GM12878 (cell line): ENCODE measurements at regions not wholly inside any gene's neighbourhood (a gene's known extent, or its start where the extent isn't known, plus 50 kb on each side); places are given as distances from the start of the nearest gene placed in this dataset.

Experiments
- ATAC-seq: fragments of 200-7000 bp; cut with Tn5 transposase; 3 replicates; pipeline ENCODE4 v1.9.1; 2020; ENCODE audit warnings: mild to moderate bottlenecking, moderate library complexity
- BruUV-seq: library from RNA; stranded (reverse); fragments of 400-500 nt; replicated peaks from 2 replicates; lab custom pipeline; 2021; lab: Mats Ljungman, UMichigan
- CTCF ChIA-PET: fragments of 300-600 bp; sonication (Branson Sonifier 250); formaldehyde crosslinking; extraction: SDS; loops from one replicate; lab custom pipeline; 2021; ENCODE audit warnings: inconsistent platforms; lab: Yijun Ruan, JAX
- POLR2A ChIA-PET: fragments of 350-600 bp; formaldehyde crosslinking; extraction: SDS; loops from one replicate; lab custom pipeline; 2021; ENCODE audit warnings: inconsistent platforms; lab: Charles Lee
- RAD21 ChIA-PET: fragments of 300-600 bp; sonication (Branson Sonifier 250); formaldehyde crosslinking; loops from one replicate; lab custom pipeline; 2023; ENCODE audit warnings: antibody characterized with exemption; ENCODE audit not compliant: unreplicated experiment; lab: Charles Lee
- SMC1A ChIA-PET: fragments of 300-600 bp; sonication (Branson Sonifier 250); formaldehyde crosslinking; loops from one replicate; lab custom pipeline; 2023; ENCODE audit not compliant: unreplicated experiment, uncharacterized antibody; lab: Charles Lee
- DNase-seq: peaks from one replicate; pipeline ENCODE4 v3.0.0-alpha.2; 2011; ENCODE audit warnings: low read depth, low spot score
- FAIRE-seq: peaks from 3 replicates; lab custom pipeline; 2011; peaks lifted over from hg19 to GRCh38; lab: Jason Lieb, UNC
- H2AFZ ChIP-seq: 2 replicates; pipeline ENCODE4 v1.6.0; 2011; ENCODE audit warnings: low read depth, low read length, control low read depth; ENCODE audit not compliant: control insufficient read depth
- H3K27ac ChIP-seq: 2 replicates; pipeline ENCODE4 v1.5.1; 2011; ENCODE audit warnings: control low read depth; ENCODE audit not compliant: control insufficient read depth, insufficient read depth
- H3K27me3 ChIP-seq, 2 experiments: replicated peaks in 1 of 2; 2 replicates each; pipeline versions ENCODE4 v1.6.0 to v1.6.1; 2011; ENCODE audit warnings: low read length in 1 of 2; ENCODE audit not compliant: control insufficient read depth in 2 of 2, insufficient read depth in 2 of 2
- H3K36me3 ChIP-seq, 2 experiments: 2 replicates each; pipeline ENCODE4 v1.5.1; 2011; ENCODE audit warnings: low read length in 1 of 2; ENCODE audit not compliant: control insufficient read depth in 2 of 2, insufficient read depth in 2 of 2
- H3K4me1 ChIP-seq: 2 replicates; pipeline ENCODE4 v1.6.1; 2011; ENCODE audit warnings: mild to moderate bottlenecking, low read length, moderate library complexity, mixed read lengths; ENCODE audit not compliant: control insufficient read depth, insufficient read depth
- H3K4me2 ChIP-seq: 2 replicates; pipeline ENCODE4 v1.6.0; 2011; ENCODE audit warnings: control low read depth; ENCODE audit not compliant: control insufficient read depth, insufficient read depth
- H3K4me3 ChIP-seq: fragments of 200-600 bp; sonication (generic); 2 replicates; pipeline ENCODE4 v1.5.1; 2016
- H3K79me2 ChIP-seq: 2 replicates; pipeline ENCODE4 v1.6.0; 2011; ENCODE audit warnings: low read length; ENCODE audit not compliant: control insufficient read depth, insufficient read depth
- H3K9ac ChIP-seq: 2 replicates; pipeline ENCODE4 v1.8.0; 2011; ENCODE audit warnings: low read length, control low read depth, mixed read lengths; ENCODE audit not compliant: control insufficient read depth, insufficient read depth
- H3K9me3 ChIP-seq: replicated peaks from 3 replicates; pipeline ENCODE4 v1.5.1; 2011; ENCODE audit warnings: mild to moderate bottlenecking, low read length; ENCODE audit not compliant: control insufficient read depth, insufficient read depth
- H4K20me1 ChIP-seq: 2 replicates; pipeline ENCODE4 v1.6.0; 2011; ENCODE audit not compliant: control insufficient read depth, insufficient read depth
- CUX1 ChIP-seq: IDR thresholded peaks from 2 replicates; pipeline ENCODE4 v1.6.1; 2012; ENCODE audit warnings: improper control_type of control experiment, low read depth, low read length; ENCODE audit not compliant: insufficient replicate concordance
- E2F8 ChIP-seq: fragments of 450-650 bp; IDR thresholded peaks from 2 replicates; pipeline ENCODE4 v1.6.1; 2018; ENCODE audit warnings: mild to moderate bottlenecking, low read depth, moderate library complexity; ENCODE audit not compliant: partially characterized antibody
- ETV6 ChIP-seq, 2 experiments: fragments of 450-650 bp in 1 of 2; IDR thresholded peaks in 1 of 2; conservative IDR thresholded peaks in 1 of 2; 2 replicates each; pipeline ENCODE4 v1.6.1; 2014; ENCODE audit warnings: antibody characterized with exemption in 1 of 2, borderline replicate concordance in 1 of 2, low read depth in 1 of 2, mild to moderate bottlenecking in 1 of 2, moderate library complexity in 1 of 2
- MLLT1 ChIP-seq: fragments of 450-650 bp; IDR thresholded peaks from 2 replicates; pipeline ENCODE4 v1.6.1; 2016; ENCODE audit warnings: mild to moderate bottlenecking
- NFXL1 ChIP-seq: fragments of 450-650 bp; IDR thresholded peaks from 2 replicates; pipeline ENCODE4 v1.6.1; 2017; ENCODE audit warnings: antibody characterized with exemption, mild to moderate bottlenecking, borderline replicate concordance
- NFYB ChIP-seq: IDR thresholded peaks from 2 replicates; pipeline ENCODE4 v1.6.1; 2011; ENCODE audit warnings: low read depth, mild to moderate bottlenecking, low read length, improper control_type of control experiment, moderate library complexity; ENCODE audit not compliant: insufficient read depth
- SRF ChIP-seq, 2 experiments: IDR thresholded peaks; 2 replicates each; pipeline ENCODE4 v1.6.1; 2011; ENCODE audit warnings: low read depth in 2 of 2, low read length in 2 of 2, mild to moderate bottlenecking in 1 of 2, moderate library complexity in 1 of 2
- USF1 ChIP-seq: IDR thresholded peaks from 2 replicates; pipeline ENCODE4 v1.6.1; 2011; ENCODE audit warnings: borderline replicate concordance, low read depth, mild to moderate bottlenecking, moderate library complexity, mixed read lengths, low read length; ENCODE audit not compliant: insufficient read depth; ENCODE audit errors: extremely low read length
- YBX1 ChIP-seq: fragments of 450-650 bp; IDR thresholded peaks from 2 replicates; pipeline ENCODE4 v1.6.1; 2016; ENCODE audit warnings: antibody characterized with exemption
- YY1 ChIP-seq: IDR thresholded peaks from 2 replicates; pipeline ENCODE4 v1.6.1; 2011; ENCODE audit warnings: low read depth, mild to moderate bottlenecking, low read length
- ZNF622 ChIP-seq: fragments of 450-650 bp; IDR thresholded peaks from 2 replicates; pipeline ENCODE4 v1.6.1; 2017; ENCODE audit warnings: mild to moderate bottlenecking, inconsistent platforms
- in situ Hi-C: fragments of 300-500 bp; cut with MboI; formaldehyde crosslinking; loops from 9 replicates; pipeline ENCODE4 v1.14.3; 2018; ENCODE audit warnings: mixed read lengths
- intact Hi-C: fragments of 100-400 bp; cut with micrococcal nuclease; formaldehyde crosslinking; loops from one replicate; pipeline ENCODE4 v1.14.2; 2022; ENCODE audit not compliant: unreplicated experiment

- Histone ChIP-seq H3K4me3 (no peak overlapping the region), H3K27ac (no peak overlapping the region), H3K9me3 (no peaks in the 10 kb centered on the region), H3K27me3 (no peaks in the 10 kb centered on the region), H3K4me2 (no peak overlapping the region), H3K36me3 (no peaks in the 10 kb centered on the region), H3K9ac (no peak overlapping the region), H4K20me1 (no peaks in the 10 kb centered on the region), H3K79me2 (no peaks in the 10 kb centered on the region), H2AFZ (no peak overlapping the region), H3K4me1 (no peaks in the 10 kb centered on the region)
- ChIA-PET POLR2A (no interaction called here), SMC1A (no interaction called here), RAD21 (no interaction called here), CTCF (interaction anchor here (0.7 kb wide), 1 partner anchor 682 kb away, joined by 3 read pairs; no protein-coding TSS in a partner anchor)
- BruUV-seq = no TSS peak
- ATAC-seq (no peak), DNase-seq (no peak), FAIRE-seq (no peak)
- in situ Hi-C loops = no loop called here
- intact Hi-C loops = no loop called here
- no peak for TF ChIP-seq USF1
- TF ChIP-seq NFYB = no peak
- no peak for TF ChIP-seq MLLT1
- no peak for TF ChIP-seq CUX1
- TF ChIP-seq ZNF622 = no peak
- TF ChIP-seq E2F8 = no peak
- TF ChIP-seq SRF (IDR thresholded peaks at IDR 0.05; ENCODE audit: low read depth in 2 of 2, low read length in 2 of 2) = no peak
- TF ChIP-seq NFXL1 = no peak
- no peak for TF ChIP-seq YY1
- no peak for TF ChIP-seq YBX1
- no peak for TF ChIP-seq ETV6 (conservative IDR thresholded peaks at IDR 0.05 in 1 of 2, IDR thresholded peaks at IDR 0.05 in 1 of 2; ENCODE audit: borderline replicate concordance in 1 of 2, low read depth in 1 of 2)
These were observed 1078.5 kb downstream of the TUSC7 start for GRCh38 chr3:117788061-117788460.
